Neural cell (in vitro differentiated cells): ENCODE measurements at regions not wholly inside any gene's neighbourhood (a gene's known extent, or its start where the extent isn't known, plus 50 kb on each side); places are given as distances from the start of the nearest gene placed in this dataset.

Experiments
- H2AFZ ChIP-seq: fragments of 200-600, 300-800 bp; sonication (generic), shearing (Covaris generic); 2 replicates; pipeline ENCODE4 v1.6.0; 2014; ENCODE audit warnings: low read depth, mild to moderate bottlenecking, antibody characterized with exemption, low read length, moderate library complexity
- H3F3A ChIP-seq: fragments of 200-600 bp; shearing (Covaris generic); 2 replicates; pipeline ENCODE4 v1.6.1; 2016; ENCODE audit warnings: mild to moderate bottlenecking, moderate library complexity, mixed read lengths, antibody characterized with exemption, low read length; ENCODE audit not compliant: insufficient read depth, poor library complexity, severe bottlenecking
- H3K27ac ChIP-seq: fragments of 200-600, 300-800 bp; sonication (generic), shearing (Covaris generic); 2 replicates; pipeline ENCODE4 v1.5.1; 2014; ENCODE audit warnings: mild to moderate bottlenecking, low read length, moderate library complexity
- H3K27me3 ChIP-seq: fragments of 300-800, 200-600 bp; sonication (generic), shearing (Covaris generic); 2 replicates; pipeline ENCODE4 v1.6.0; 2014; ENCODE audit warnings: mild to moderate bottlenecking, low read depth, low read length, moderate library complexity; ENCODE audit not compliant: insufficient read depth
- H3K36me3 ChIP-seq: fragments of 300-800, 200-600 bp; sonication (generic), shearing (Covaris generic); 2 replicates; pipeline ENCODE4 v1.5.1; 2014; ENCODE audit warnings: mild to moderate bottlenecking, antibody characterized with exemption, low read length, moderate library complexity; ENCODE audit not compliant: insufficient read depth
- H3K4me2 ChIP-seq: fragments of 300-800, 200-600 bp; sonication (generic), shearing (Covaris generic); 2 replicates; pipeline ENCODE4 v1.6.0; 2014; ENCODE audit warnings: mild to moderate bottlenecking, low read length
- H3K4me3 ChIP-seq: fragments of 300-800, 200-600 bp; sonication (generic), shearing (Covaris generic); 2 replicates; pipeline ENCODE4 v1.5.1; 2014; ENCODE audit warnings: mild to moderate bottlenecking, low read length, moderate library complexity
- H3K79me2 ChIP-seq: fragments of 200-600 bp; shearing (Covaris generic); replicated peaks from 2 replicates; pipeline ENCODE4 v1.6.0; 2014; ENCODE audit warnings: mild to moderate bottlenecking, low read length, moderate library complexity; ENCODE audit not compliant: insufficient read depth
- H3K9ac ChIP-seq: fragments of 300-800, 200-600 bp; sonication (generic), shearing (Covaris generic); 2 replicates; pipeline ENCODE4 v1.6.1; 2016; ENCODE audit warnings: mild to moderate bottlenecking, low read length, mixed read lengths
- H3K9me2 ChIP-seq: fragments of 200-600 bp; shearing (Covaris generic); 2 replicates; pipeline ENCODE4 v1.6.1; 2016; ENCODE audit warnings: mild to moderate bottlenecking, low read length, mixed read lengths; ENCODE audit not compliant: insufficient read depth
- H3K9me3 ChIP-seq: fragments of 200-600, 300-800 bp; sonication (generic), shearing (Covaris generic); 2 replicates; pipeline ENCODE4 v1.6.1; 2016; ENCODE audit warnings: mild to moderate bottlenecking, mixed run types, low read length, moderate library complexity, mixed read lengths
- H4K20me1 ChIP-seq: fragments of 200-600 bp; shearing (Covaris generic); 2 replicates; pipeline ENCODE4 v1.6.1; 2016; ENCODE audit warnings: mild to moderate bottlenecking, mixed run types; ENCODE audit not compliant: insufficient read depth
- EP300 ChIP-seq: fragments of 450-650 bp; conservative IDR thresholded peaks from 2 replicates; pipeline ENCODE4 v1.6.1; 2014; ENCODE audit warnings: antibody characterized with exemption, mild to moderate bottlenecking, moderate library complexity; ENCODE audit not compliant: poor library complexity, severe bottlenecking
- EZH2 ChIP-seq: fragments of 200-600, 300-800 bp; shearing (Covaris generic), sonication (generic); IDR thresholded peaks from 2 replicates; pipeline ENCODE4 v1.6.1; 2014; ENCODE audit warnings: antibody characterized with exemption, low read length, borderline replicate concordance, mild to moderate bottlenecking; ENCODE audit not compliant: insufficient read depth, poor library complexity, severe bottlenecking
- MXI1 ChIP-seq: fragments of 450-650 bp; conservative IDR thresholded peaks from 2 replicates; pipeline ENCODE4 v1.6.1; 2014; ENCODE audit warnings: antibody characterized with exemption, mild to moderate bottlenecking; ENCODE audit not compliant: poor library complexity, severe bottlenecking
- POLR2AphosphoS5 ChIP-seq: IDR thresholded peaks from 2 replicates; pipeline ENCODE4 v1.6.1; 2012
- RAD21 ChIP-seq: fragments of 450-650 bp; conservative IDR thresholded peaks from 2 replicates; pipeline ENCODE4 v1.6.1; 2014; ENCODE audit warnings: antibody characterized with exemption, mild to moderate bottlenecking, moderate library complexity
- SMC3 ChIP-seq: fragments of 450-650 bp; conservative IDR thresholded peaks from 2 replicates; pipeline ENCODE4 v1.6.1; 2014; ENCODE audit warnings: antibody characterized with exemption, mild to moderate bottlenecking, moderate library complexity; ENCODE audit not compliant: poor library complexity
- TAF1 ChIP-seq: IDR thresholded peaks from 2 replicates; pipeline ENCODE4 v1.6.1; 2012; ENCODE audit warnings: low read depth
- TF ChIP-seq, protein P1 (sequence below): IDR thresholded peaks from 2 replicates; pipeline ENCODE4 v1.6.1; 2012; ENCODE audit warnings: borderline replicate concordance
- TF ChIP-seq, protein P2 (sequence below): fragments of 450-650 bp; IDR thresholded peaks from 2 replicates; pipeline ENCODE4 v1.5.1; 2014; ENCODE audit warnings: antibody characterized with exemption, mild to moderate bottlenecking, moderate library complexity; ENCODE audit not compliant: poor library complexity, severe bottlenecking

DNA sequence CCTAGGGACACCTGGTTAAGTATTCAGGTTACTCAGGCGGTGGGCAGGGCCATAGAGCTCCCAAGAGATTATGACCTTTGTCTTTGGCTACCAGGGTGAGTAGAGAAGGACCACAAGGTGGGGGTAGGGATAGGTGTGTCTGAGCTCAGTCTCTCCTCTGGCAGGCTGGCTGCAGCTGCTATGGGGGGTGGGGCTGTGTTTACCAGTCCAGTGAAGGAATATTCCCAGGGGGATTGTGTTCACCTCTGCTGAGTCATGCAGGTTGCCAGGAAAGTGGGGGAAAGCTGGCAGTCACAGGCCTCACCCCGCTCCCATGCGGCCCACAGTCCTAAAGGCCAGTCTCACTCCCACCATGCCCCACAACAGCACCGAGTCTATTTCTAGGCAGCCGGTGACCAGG is 53.6 kb upstream of the POU5F2 start:
- H3K4me2 ChIP-seq = no peak overlapping the region
- no peak overlapping the region for H3K9ac ChIP-seq
- no peak overlapping the region for H3K4me3 ChIP-seq
- no peaks in the 10 kb centered on the region for H3K36me3 ChIP-seq
- no peak overlapping the region for H2AFZ ChIP-seq
- no peaks in the 10 kb centered on the region for H3K9me2 ChIP-seq
- no peaks in the 10 kb centered on the region for H4K20me1 ChIP-seq
- no peaks in the 10 kb centered on the region for H3K9me3 ChIP-seq
- no peaks in the 10 kb centered on the region for H3K79me2 ChIP-seq
- no peak overlapping the region for H3K27ac ChIP-seq
- H3F3A ChIP-seq = no peaks in the 10 kb centered on the region
- TF ChIP-seq TAF1 (no peak), SMC3 (no peak), EZH2 (no peak), RAD21 (no peak), POLR2AphosphoS5 (no peak), EP300 (no peak), MXI1 (no peak)
- TF ChIP-seq, protein P1, sequence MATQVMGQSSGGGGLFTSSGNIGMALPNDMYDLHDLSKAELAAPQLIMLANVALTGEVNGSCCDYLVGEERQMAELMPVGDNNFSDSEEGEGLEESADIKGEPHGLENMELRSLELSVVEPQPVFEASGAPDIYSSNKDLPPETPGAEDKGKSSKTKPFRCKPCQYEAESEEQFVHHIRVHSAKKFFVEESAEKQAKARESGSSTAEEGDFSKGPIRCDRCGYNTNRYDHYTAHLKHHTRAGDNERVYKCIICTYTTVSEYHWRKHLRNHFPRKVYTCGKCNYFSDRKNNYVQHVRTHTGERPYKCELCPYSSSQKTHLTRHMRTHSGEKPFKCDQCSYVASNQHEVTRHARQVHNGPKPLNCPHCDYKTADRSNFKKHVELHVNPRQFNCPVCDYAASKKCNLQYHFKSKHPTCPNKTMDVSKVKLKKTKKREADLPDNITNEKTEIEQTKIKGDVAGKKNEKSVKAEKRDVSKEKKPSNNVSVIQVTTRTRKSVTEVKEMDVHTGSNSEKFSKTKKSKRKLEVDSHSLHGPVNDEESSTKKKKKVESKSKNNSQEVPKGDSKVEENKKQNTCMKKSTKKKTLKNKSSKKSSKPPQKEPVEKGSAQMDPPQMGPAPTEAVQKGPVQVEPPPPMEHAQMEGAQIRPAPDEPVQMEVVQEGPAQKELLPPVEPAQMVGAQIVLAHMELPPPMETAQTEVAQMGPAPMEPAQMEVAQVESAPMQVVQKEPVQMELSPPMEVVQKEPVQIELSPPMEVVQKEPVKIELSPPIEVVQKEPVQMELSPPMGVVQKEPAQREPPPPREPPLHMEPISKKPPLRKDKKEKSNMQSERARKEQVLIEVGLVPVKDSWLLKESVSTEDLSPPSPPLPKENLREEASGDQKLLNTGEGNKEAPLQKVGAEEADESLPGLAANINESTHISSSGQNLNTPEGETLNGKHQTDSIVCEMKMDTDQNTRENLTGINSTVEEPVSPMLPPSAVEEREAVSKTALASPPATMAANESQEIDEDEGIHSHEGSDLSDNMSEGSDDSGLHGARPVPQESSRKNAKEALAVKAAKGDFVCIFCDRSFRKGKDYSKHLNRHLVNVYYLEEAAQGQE = no peak
- TF ChIP-seq, protein P2, sequence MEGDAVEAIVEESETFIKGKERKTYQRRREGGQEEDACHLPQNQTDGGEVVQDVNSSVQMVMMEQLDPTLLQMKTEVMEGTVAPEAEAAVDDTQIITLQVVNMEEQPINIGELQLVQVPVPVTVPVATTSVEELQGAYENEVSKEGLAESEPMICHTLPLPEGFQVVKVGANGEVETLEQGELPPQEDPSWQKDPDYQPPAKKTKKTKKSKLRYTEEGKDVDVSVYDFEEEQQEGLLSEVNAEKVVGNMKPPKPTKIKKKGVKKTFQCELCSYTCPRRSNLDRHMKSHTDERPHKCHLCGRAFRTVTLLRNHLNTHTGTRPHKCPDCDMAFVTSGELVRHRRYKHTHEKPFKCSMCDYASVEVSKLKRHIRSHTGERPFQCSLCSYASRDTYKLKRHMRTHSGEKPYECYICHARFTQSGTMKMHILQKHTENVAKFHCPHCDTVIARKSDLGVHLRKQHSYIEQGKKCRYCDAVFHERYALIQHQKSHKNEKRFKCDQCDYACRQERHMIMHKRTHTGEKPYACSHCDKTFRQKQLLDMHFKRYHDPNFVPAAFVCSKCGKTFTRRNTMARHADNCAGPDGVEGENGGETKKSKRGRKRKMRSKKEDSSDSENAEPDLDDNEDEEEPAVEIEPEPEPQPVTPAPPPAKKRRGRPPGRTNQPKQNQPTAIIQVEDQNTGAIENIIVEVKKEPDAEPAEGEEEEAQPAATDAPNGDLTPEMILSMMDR = no peak
- no peaks in the 10 kb centered on the region for H3K27me3 ChIP-seq

DNA sequence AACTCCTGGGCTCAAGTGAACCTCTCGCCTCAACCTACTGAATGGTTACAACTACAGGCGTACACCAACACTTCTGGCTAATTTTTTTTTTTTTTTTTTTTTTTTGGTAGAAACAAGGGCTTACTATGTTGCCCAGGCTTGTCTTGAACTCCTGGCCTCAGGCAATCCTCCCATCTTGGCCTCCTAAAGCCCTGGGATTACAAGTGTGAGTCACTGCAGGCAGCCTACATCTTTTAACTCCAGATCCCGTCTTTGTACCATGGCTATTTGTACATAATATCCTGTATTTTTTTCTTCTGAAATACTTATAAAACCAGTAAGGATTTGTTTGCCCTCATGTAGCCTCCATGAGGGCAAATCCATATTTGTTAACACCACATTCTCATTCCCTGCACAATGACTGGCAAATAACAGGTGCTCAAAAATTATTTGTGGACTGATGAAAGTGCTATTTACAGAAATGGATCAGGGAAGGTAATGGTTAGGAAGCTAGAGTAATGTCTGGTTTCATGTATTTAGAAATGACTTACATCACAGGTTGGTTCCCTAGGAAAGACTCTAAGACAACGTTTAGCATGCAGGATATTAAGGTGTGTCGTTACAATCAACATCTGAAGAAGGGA is 51.9 kb upstream of the POU5F2 start:
- Histone ChIP-seq H3K9me3 (no peaks in the 10 kb centered on the region), H2AFZ (no peak overlapping the region), H3K36me3 (no peaks in the 10 kb centered on the region), H3K4me3 (no peak overlapping the region), H3K27me3 (no peaks in the 10 kb centered on the region), H3K79me2 (no peaks in the 10 kb centered on the region), H3K9ac (no peak overlapping the region), H3K9me2 (no peaks in the 10 kb centered on the region), H3F3A (no peaks in the 10 kb centered on the region), H4K20me1 (no peaks in the 10 kb centered on the region), H3K4me2 (no peak overlapping the region), H3K27ac (no peak overlapping the region)
- TF ChIP-seq, protein P2 = no peak
- no peak for TF ChIP-seq RAD21
- no peak for TF ChIP-seq SMC3
- no peak for TF ChIP-seq EZH2
- no peak for TF ChIP-seq TAF1
- TF ChIP-seq, protein P1 = no peak
